SU-DHL-6 (cell line): ENCODE measurements at regions not wholly inside any gene's neighbourhood (a gene's known extent, or its start where the extent isn't known, plus 50 kb on each side); places are given as distances from the start of the nearest gene placed in this dataset.

Experiments used
- CTCF ChIP-seq: fragments of 200-600 bp; sonication (generic); IDR thresholded peaks from one replicate; pipeline ENCODE4 v1.5.1; 2017; ENCODE audit warnings: antibody characterized with exemption, mild to moderate bottlenecking, low read length, moderate library complexity; ENCODE audit not compliant: insufficient read depth, poor library complexity, severe bottlenecking
- EZH2phosphoT487 ChIP-seq: fragments of 200-600 bp; sonication (generic), shearing (Covaris generic); conservative IDR thresholded peaks from 2 replicates; pipeline ENCODE4 v1.6.1; 2018; ENCODE audit warnings: mild to moderate bottlenecking, antibody characterized with exemption, low read length, moderate library complexity, mixed read lengths

- TF ChIP-seq CTCF (no peak), EZH2phosphoT487 (no peak)
Observed at GRCh38 chr7:81080553-81080952, 161.7 kb upstream of the SEMA3C start.
